ENCODE measurements at regions not wholly inside any gene's neighbourhood (a gene's known extent, or its start where the extent isn't known, plus 50 kb on each side); places are given as distances from the start of the nearest gene placed in this dataset.

- TF ChIP-seq USF2 (IDR thresholded peaks at IDR 0.05; ENCODE audit: low read depth, low read length), result no peak
- peak; percentile 63; the same call in 1 of the 2 replicates for TF ChIP-seq USF2 (CRISPR knock-in tag; IDR thresholded peaks at IDR 0.05; ENCODE audit: borderline replicate concordance)
- no peak for TF ChIP-seq NFE2 (CRISPR knock-in tag; IDR thresholded peaks at IDR 0.05)
- TF ChIP-seq ZNF660 (CRISPR knock-in tag; IDR thresholded peaks at IDR 0.05; ENCODE audit: borderline replicate concordance, low read depth), result 0 out of 2 replicates have a peak, but pooled peaks have one; percentile 61
- TF ChIP-seq IKZF1 (IDR thresholded peaks at IDR 0.05), result no peak
These were observed 124.9 kb upstream of the IRF2BP2 start (continued) for GRCh38 chr1:234734869-234735268.

- no peaks in the 10 kb centered on the region for H4K20me1 ChIP-seq (ENCODE audit: insufficient read depth, low read length)
- TF ChIP-seq ZNF501 (CRISPR knock-in tag; IDR thresholded peaks at IDR 0.05) (peak; percentile 32; the same call in 1 of the 2 replicates), ZNF263 (CRISPR knock-in tag; IDR thresholded peaks at IDR 0.05) (peak; percentile 82), SPEN (CRISPR knock-in tag; IDR thresholded peaks at IDR 0.05; ENCODE audit: low read depth) (no peak), POGZ (CRISPR knock-in tag; IDR thresholded peaks at IDR 0.05) (no peak), ZBTB8A (CRISPR knock-in tag; IDR thresholded peaks at IDR 0.05; ENCODE audit: borderline replicate concordance, low read depth) (0 out of 2 replicates have a peak, but pooled peaks have one; percentile 40), ZNF687 (CRISPR knock-in tag; IDR thresholded peaks at IDR 0.05) (0 out of 2 replicates have a peak, but pooled peaks have one; percentile 74), MTA1 (CRISPR knock-in tag; IDR thresholded peaks at IDR 0.05; ENCODE audit: borderline replicate concordance) (peak; percentile 55; the same call in 1 of the 2 replicates), ZNF451 (CRISPR knock-in tag; IDR thresholded peaks at IDR 0.05) (peak; percentile 4; the same call in 1 of the 2 replicates)
- FAIRE-seq (no peak), DNase-seq (ENCODE audit: low spot score) (no peak), ATAC-seq (no peak)
- in situ Hi-C loops (cut with HindIII; ENCODE audit: extremely low pct_ligation_motif_present, low pct_unique_long_range_greater_than_20kb) (no loop called here), intact Hi-C loops (cut with micrococcal nuclease; ENCODE audit: unreplicated experiment) (no loop called here)
- H3K4me3 ChIP-seq (replicated peaks in 1 of 3; ENCODE audit: insufficient read depth in 1 of 3, low read depth in 2 of 3, low read length in 3 of 3), result no peak overlapping the region
- no peaks in the 10 kb centered on the region for H3K27me3 ChIP-seq (ENCODE audit: control insufficient read depth in 1 of 2, insufficient read depth in 2 of 2, low read length in 2 of 2)
- no peaks in the 10 kb centered on the region for H3K36me3 ChIP-seq (replicated peaks in 1 of 2; ENCODE audit: control insufficient read depth in 1 of 2, insufficient read depth in 2 of 2, low read length in 2 of 2)
- H3K4me2 ChIP-seq (ENCODE audit: low read depth, low read length), result no peak overlapping the region
- peaks cover 69% of the 10 kb centered on the region for H3K4me1 ChIP-seq (ENCODE audit: insufficient read depth, low read length)
- no peak overlapping the region for H2AFZ ChIP-seq (ENCODE audit: low read length)
- ChIA-PET CTCF (ENCODE audit: low intra/inter-chr PET ratio, low total read pairs) (no interaction called here), POLR2A (interaction anchor here (1.4 to 4.1 kb wide), 6 partner anchors 10 to 123 kb away, joined by 3 to 35 read pairs (median 6); no protein-coding TSS in a partner anchor)
- H3K9ac ChIP-seq (ENCODE audit: insufficient read depth, low read depth, low read length), result no peak overlapping the region
- no peaks in the 10 kb centered on the region for H3K9me3 ChIP-seq (ENCODE audit: low read length)
- H3K27ac ChIP-seq (ENCODE audit: extremely low read length, insufficient read depth, low read length), result no peak overlapping the region
- H3K79me2 ChIP-seq (ENCODE audit: insufficient read depth, low read length), result no peaks in the 10 kb centered on the region
- WGBS (ENCODE audit: low lambda C conversion rate), result 95% methylated on average over 13 of the region's 13 CpGs
- BruUV-seq (replicated peaks), result no TSS peak
These were observed 124.4 kb upstream of the IRF2BP2 start for GRCh38 chr1:234734412-234734835.
